ENCODE measurements at regions not wholly inside any gene's neighbourhood (a gene's known extent, or its start where the extent isn't known, plus 50 kb on each side); places are given as distances from the start of the nearest gene placed in this dataset.

GRCh38 chr13:67614013-67614412 is 383.9 kb upstream of the PCDH9 start:
- TF ChIP-seq, protein P1, sequence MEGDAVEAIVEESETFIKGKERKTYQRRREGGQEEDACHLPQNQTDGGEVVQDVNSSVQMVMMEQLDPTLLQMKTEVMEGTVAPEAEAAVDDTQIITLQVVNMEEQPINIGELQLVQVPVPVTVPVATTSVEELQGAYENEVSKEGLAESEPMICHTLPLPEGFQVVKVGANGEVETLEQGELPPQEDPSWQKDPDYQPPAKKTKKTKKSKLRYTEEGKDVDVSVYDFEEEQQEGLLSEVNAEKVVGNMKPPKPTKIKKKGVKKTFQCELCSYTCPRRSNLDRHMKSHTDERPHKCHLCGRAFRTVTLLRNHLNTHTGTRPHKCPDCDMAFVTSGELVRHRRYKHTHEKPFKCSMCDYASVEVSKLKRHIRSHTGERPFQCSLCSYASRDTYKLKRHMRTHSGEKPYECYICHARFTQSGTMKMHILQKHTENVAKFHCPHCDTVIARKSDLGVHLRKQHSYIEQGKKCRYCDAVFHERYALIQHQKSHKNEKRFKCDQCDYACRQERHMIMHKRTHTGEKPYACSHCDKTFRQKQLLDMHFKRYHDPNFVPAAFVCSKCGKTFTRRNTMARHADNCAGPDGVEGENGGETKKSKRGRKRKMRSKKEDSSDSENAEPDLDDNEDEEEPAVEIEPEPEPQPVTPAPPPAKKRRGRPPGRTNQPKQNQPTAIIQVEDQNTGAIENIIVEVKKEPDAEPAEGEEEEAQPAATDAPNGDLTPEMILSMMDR (IDR thresholded peaks at IDR 0.05), result no peak
- TF ChIP-seq POLR2A (IDR thresholded peaks at IDR 0.05), result no peak
